ENCODE measurements at regions not wholly inside any gene's neighbourhood (a gene's known extent, or its start where the extent isn't known, plus 50 kb on each side); places are given as distances from the start of the nearest gene placed in this dataset.

DNA sequence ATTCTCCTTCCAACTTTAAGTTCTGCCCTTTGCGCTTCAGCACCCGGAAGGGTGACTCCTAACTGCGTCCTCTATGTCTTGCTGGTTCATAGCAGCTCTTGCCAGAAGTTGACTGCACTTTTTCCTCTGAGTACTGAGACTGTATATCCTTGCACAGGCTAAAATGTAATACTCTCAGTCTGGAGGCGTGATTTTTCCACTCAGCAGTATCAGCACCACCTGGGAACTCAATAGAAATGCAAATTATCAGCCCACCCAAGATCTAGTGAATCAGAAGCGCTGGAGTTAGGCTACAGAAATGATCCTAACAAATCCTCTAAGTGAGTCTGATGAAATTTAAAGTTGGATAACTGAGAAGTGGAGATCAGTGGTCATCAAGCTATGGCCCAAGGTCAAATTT is 1611.9 kb upstream of the SLC10A2 start:
- ChIA-PET CTCF (ENCODE audit: partially characterized antibody) (no interaction called here), POLR2A (ENCODE audit: partially characterized antibody) (no interaction called here)
- Histone ChIP-seq H3K27me3 (replicated peaks in 1 of 4; ENCODE audit: control insufficient read depth in 3 of 4, extremely low read depth in 1 of 4, insufficient read depth in 3 of 4, low read length in 3 of 4) (no peaks in the 10 kb centered on the region), H2BK120ac (replicated peaks; ENCODE audit: low read depth, low read length) (no peak overlapping the region), H3K18ac (ENCODE audit: extremely low read depth, low read length) (no peak overlapping the region), H4K5ac (ENCODE audit: insufficient read length, low read depth, low read length) (no peak overlapping the region), H3K9me3 (ENCODE audit: insufficient read depth in 2 of 2, low read depth in 1 of 2, low read length in 1 of 2) (no peaks in the 10 kb centered on the region), H2AK5ac (ENCODE audit: low read depth, low read length) (no peak overlapping the region), H3K79me2 (ENCODE audit: control insufficient read depth in 1 of 2, insufficient read depth in 2 of 2, low read length in 2 of 2) (no peaks in the 10 kb centered on the region), H4K20me1 (replicated peaks in 1 of 2; ENCODE audit: control insufficient read depth in 1 of 2, insufficient read depth in 2 of 2, low read length in 2 of 2) (no peaks in the 10 kb centered on the region), H3K23me2 (ENCODE audit: low read depth, low read length) (no peaks in the 10 kb centered on the region), H3K4ac (replicated peaks; ENCODE audit: insufficient read length, low read depth, low read length) (no peak overlapping the region), H3K23ac (ENCODE audit: insufficient read length) (no peak overlapping the region), H2BK15ac (ENCODE audit: low read length) (no peak overlapping the region), H3K14ac (ENCODE audit: insufficient read length) (no peak overlapping the region), H4K8ac (ENCODE audit: extremely low read depth, insufficient read depth, low read length) (no peak overlapping the region), H2AFZ (ENCODE audit: low read length) (no peak overlapping the region), H3K4me1 (replicated peaks in 1 of 4; ENCODE audit: control insufficient read depth in 3 of 4, insufficient read depth in 4 of 4, low read length in 3 of 4) (no peaks in the 10 kb centered on the region), H4K91ac (replicated peaks; ENCODE audit: insufficient read length, low read length) (no peak overlapping the region), H3K56ac (replicated peaks; ENCODE audit: insufficient read length, low read depth, low read length) (no peak overlapping the region), H3K4me3 (ENCODE audit: extremely low read depth in 1 of 4, insufficient read depth in 2 of 4, low read depth in 3 of 4, low read length in 4 of 4) (no peak overlapping the region), H2BK20ac (ENCODE audit: low read length) (no peak overlapping the region), H3K79me1 (ENCODE audit: low read depth, low read length) (no peaks in the 10 kb centered on the region), H3K27ac (ENCODE audit: low read depth, low read length) (no peak overlapping the region), H3K4me2 (ENCODE audit: insufficient read depth in 1 of 2, low read depth in 2 of 2, low read length in 2 of 2) (no peak overlapping the region), H2BK5ac (ENCODE audit: low read depth, low read length) (no peak overlapping the region), H3K36me3 (ENCODE audit: control insufficient read depth in 2 of 4, insufficient read depth in 4 of 4, low read length in 3 of 4) (no peaks in the 10 kb centered on the region), H2BK12ac (ENCODE audit: low read depth, low read length) (no peak overlapping the region), H3K9ac (replicated peaks in 1 of 4; ENCODE audit: extremely low read depth in 1 of 4, low read depth in 3 of 4, low read length in 3 of 4) (no peak overlapping the region)
- DNase-seq (ENCODE audit: low read depth in 1 of 2, low spot score in 2 of 2) (no peak), FAIRE-seq (no peak)
- 90% methylated on average over 5 of the region's 5 CpGs; no CpG with 5 or more reads in 1 of the 2 experiments for WGBS, 2 experiments (ENCODE audit: extremely low coverage in 1 of 2, insufficient coverage in 1 of 2, insufficient read length in 1 of 2, insufficient replicate concordance in 2 of 2, low coverage in 1 of 2, low lambda C conversion rate in 2 of 2, missing lambda C conversion rate in 1 of 2)
- TF ChIP-seq BCL11A (IDR thresholded peaks at IDR 0.05; ENCODE audit: low read depth in 2 of 2, low read length in 2 of 2) (no peak), CHD1 (IDR thresholded peaks at IDR 0.05; ENCODE audit: low read depth, low read length) (no peak)
